RWPE1 (cell line): ENCODE measurements at regions not wholly inside any gene's neighbourhood (a gene's known extent, or its start where the extent isn't known, plus 50 kb on each side); places are given as distances from the start of the nearest gene placed in this dataset.
"Not testable (repeated sequence)": the region's sequence is repeated elsewhere in the genome, so short reads cannot be mapped to it uniquely, and the experiment has no call there.

Experiments
- CTCF ChIA-PET: fragments of 350-600 bp; sonication (Branson Sonifier 250); formaldehyde crosslinking; extraction: SDS; loops from one replicate; lab custom pipeline; 2021; lab: Yijun Ruan, JAX
- POLR2A ChIA-PET: fragments of 400-600 bp; formaldehyde crosslinking; extraction: SDS; loops from one replicate; lab custom pipeline; 2020; ENCODE audit warnings: antibody characterized with exemption; ENCODE audit not compliant: low non-redundant PET; lab: Yijun Ruan, JAX
- DNase-seq: peaks from one replicate; pipeline ENCODE4 v3.0.0; 2012; ENCODE audit warnings: low spot score
- H3K27ac ChIP-seq: fragments of 450-650 bp; 2 replicates; pipeline ENCODE4 v1.5.1; 2017
- CTCF ChIP-seq: fragments of 450-650 bp; conservative IDR thresholded peaks from 2 replicates; pipeline ENCODE4 v1.5.1; 2017; ENCODE audit warnings: low read depth, mild to moderate bottlenecking

- DNase-seq, result no peak
- ChIA-PET CTCF (no interaction called here), POLR2A (no interaction called here)
- no peak overlapping the region for H3K27ac ChIP-seq
- TF ChIP-seq CTCF, result no peak
Measured at GRCh38 chr13:81020010-81020409, 679.1 kb upstream of the SPRY2 start.

GRCh38 chr13:81018936-81019335, 678.0 kb upstream of the SPRY2 start:
- DNase-seq, result no peak
- CTCF ChIA-PET, result no interaction called here

GRCh38 chr13:81017513-81018152, 676.7 kb upstream of the SPRY2 start:
- peak; percentile 65 for TF ChIP-seq CTCF
- CTCF ChIA-PET, result interaction anchor here (0.5 to 2.0 kb wide), 7 partner anchors 12 to 1677 kb away, joined by 3 to 14 read pairs (median 4); no protein-coding TSS in a partner anchor
- DNase-seq, result peak; percentile 26
- H3K27ac ChIP-seq, result no peak overlapping the region
- POLR2A ChIA-PET, result no interaction called here

More at GRCh38 chr13:81018936-81019335, 678.0 kb upstream of the SPRY2 start:
- no peak for TF ChIP-seq CTCF
- no peak overlapping the region for H3K27ac ChIP-seq
- POLR2A ChIA-PET, result no interaction called here

- ChIA-PET CTCF (no interaction called here), POLR2A (no interaction called here)
- DNase-seq, result no peak
- no peak for TF ChIP-seq CTCF
- H3K27ac ChIP-seq, result no peak overlapping the region
Measured at GRCh38 chr13:81012031-81012430, 671.1 kb upstream of the SPRY2 start.

- ChIA-PET POLR2A (no interaction called here), CTCF (no interaction called here)
- H3K27ac ChIP-seq, result no peak overlapping the region
- TF ChIP-seq CTCF, result no peak
- no peak for DNase-seq
Measured at GRCh38 chr13:81001828-81002385, 661.0 kb upstream of the SPRY2 start.

GRCh38 chr13:80998603-80999002, 657.7 kb upstream of the SPRY2 start:
- H3K27ac ChIP-seq, DNase-seq, POLR2A ChIA-PET, CTCF ChIA-PET: not testable (repeated sequence)

GRCh38 chr13:80989747-80990146, 648.8 kb upstream of the SPRY2 start:
- no peak overlapping the region for H3K27ac ChIP-seq
- DNase-seq, result no peak
- ChIA-PET POLR2A (no interaction called here), CTCF (interaction anchor here (1.0 kb wide), 1 partner anchor 28 kb away, joined by 3 read pairs; no protein-coding TSS in a partner anchor)
- no peak for TF ChIP-seq CTCF
